ENCODE measurements at regions not wholly inside any gene's neighbourhood (a gene's known extent, or its start where the extent isn't known, plus 50 kb on each side); places are given as distances from the start of the nearest gene placed in this dataset.

- no peak overlapping the region for H3K4me3 ChIP-seq
- H3K9me3 ChIP-seq = no peaks in the 10 kb centered on the region
- no peaks in the 10 kb centered on the region for H3K36me3 ChIP-seq
- H3K4me1 ChIP-seq = peaks cover 0 to 41% of the 10 kb centered on the region in 2 donors
- H3K27ac ChIP-seq = no peak overlapping the region
- no peaks in the 10 kb centered on the region for H3K27me3 ChIP-seq
- no peak for TF ChIP-seq CTCF (IDR thresholded peaks at IDR 0.05)
- no peak for DNase-seq (ENCODE audit: low spot score)
Measured at GRCh38 chr11:19607656-19608360, 104.8 kb upstream of the NAV2 start.

- Histone ChIP-seq H3K36me3 (no peaks in the 10 kb centered on the region), H3K4me3 (no peak overlapping the region), H3K27ac (no peak overlapping the region), H3K27me3 (no peaks in the 10 kb centered on the region), H3K9me3 (no peaks in the 10 kb centered on the region), H3K4me1 (peaks cover 0 to 41% of the 10 kb centered on the region in 2 donors)
- no peak for TF ChIP-seq CTCF (IDR thresholded peaks at IDR 0.05)
- DNase-seq (ENCODE audit: low spot score) = no peak
Measured at GRCh38 chr11:19606856-19607655, 105.6 kb upstream of the NAV2 start.

- Histone ChIP-seq H3K27ac (peak overlapping the region in 1 of 2 donors; percentile 12), H3K4me1 (peaks cover 0 to 41% of the 10 kb centered on the region in 2 donors), H3K36me3 (no peaks in the 10 kb centered on the region), H3K27me3 (no peaks in the 10 kb centered on the region), H3K9me3 (no peaks in the 10 kb centered on the region), H3K4me3 (no peak overlapping the region)
- no peak for DNase-seq (ENCODE audit: low spot score)
- no peak for TF ChIP-seq CTCF (IDR thresholded peaks at IDR 0.05)
Measured at GRCh38 chr11:19605520-19606371, 106.9 kb upstream of the NAV2 start.

GRCh38 chr11:19604679-19605375 lies 107.8 kb upstream of the NAV2 start:
- DNase-seq (ENCODE audit: low spot score) = no peak
- H3K27me3 ChIP-seq = no peaks in the 10 kb centered on the region
- peak overlapping the region in 1 of 2 donors; percentile 12 for H3K27ac ChIP-seq
- no peak overlapping the region for H3K4me3 ChIP-seq
- TF ChIP-seq CTCF (IDR thresholded peaks at IDR 0.05) = no peak
- peaks cover 0 to 41% of the 10 kb centered on the region in 2 donors for H3K4me1 ChIP-seq
- no peaks in the 10 kb centered on the region for H3K9me3 ChIP-seq
- no peaks in the 10 kb centered on the region for H3K36me3 ChIP-seq

GRCh38 chr11:19603771-19604170 lies 108.9 kb upstream of the NAV2 start:
- no peak for DNase-seq (ENCODE audit: low spot score)
- H3K4me3 ChIP-seq = no peak overlapping the region
- H3K4me1 ChIP-seq = peaks cover 0 to 40% of the 10 kb centered on the region in 2 donors
- H3K36me3 ChIP-seq = no peaks in the 10 kb centered on the region
- no peaks in the 10 kb centered on the region for H3K9me3 ChIP-seq
- no peak overlapping the region for H3K27ac ChIP-seq
- no peaks in the 10 kb centered on the region for H3K27me3 ChIP-seq
- no peak for TF ChIP-seq CTCF (IDR thresholded peaks at IDR 0.05)

Data from right atrium auricular region (tissue), 2 donors.